Activated T-helper 17 cell treated with anti-CD3 and anti-CD28 coated beads, Interleukin-2, amount 50 U/mL, for 72 hours (primary cell): ENCODE measurements at regions not wholly inside any gene's neighbourhood (a gene's known extent, or its start where the extent isn't known, plus 50 kb on each side); places are given as distances from the start of the nearest gene placed in this dataset.

Source experiments
- ATAC-seq: fragments of 150-1000 bp; cut with Tn5 transposase; replicated peaks from 2 replicates; pipeline ENCODE4 v1.10.0; 2021; ENCODE audit warnings: mild to moderate bottlenecking, moderate library complexity
- H3K27ac Mint-ChIP-seq: one replicate; pipeline ENCODE4 v1.8.0; 2022; ENCODE audit warnings: mixed read lengths
- H3K27me3 Mint-ChIP-seq: one replicate; pipeline ENCODE4 v1.8.0; 2022; ENCODE audit warnings: mixed read lengths
- H3K36me3 Mint-ChIP-seq: one replicate; pipeline ENCODE4 v1.8.0; 2022; ENCODE audit warnings: low read depth, mild to moderate bottlenecking, mixed read lengths
- H3K4me1 Mint-ChIP-seq: one replicate; pipeline ENCODE4 v1.8.0; 2022; ENCODE audit warnings: mixed read lengths
- H3K4me3 Mint-ChIP-seq: one replicate; pipeline ENCODE4 v1.8.0; 2022; ENCODE audit warnings: mild to moderate bottlenecking, mixed read lengths
- H3K9me3 Mint-ChIP-seq: one replicate; pipeline ENCODE4 v1.8.0; 2022; ENCODE audit warnings: mixed read lengths

DNA sequence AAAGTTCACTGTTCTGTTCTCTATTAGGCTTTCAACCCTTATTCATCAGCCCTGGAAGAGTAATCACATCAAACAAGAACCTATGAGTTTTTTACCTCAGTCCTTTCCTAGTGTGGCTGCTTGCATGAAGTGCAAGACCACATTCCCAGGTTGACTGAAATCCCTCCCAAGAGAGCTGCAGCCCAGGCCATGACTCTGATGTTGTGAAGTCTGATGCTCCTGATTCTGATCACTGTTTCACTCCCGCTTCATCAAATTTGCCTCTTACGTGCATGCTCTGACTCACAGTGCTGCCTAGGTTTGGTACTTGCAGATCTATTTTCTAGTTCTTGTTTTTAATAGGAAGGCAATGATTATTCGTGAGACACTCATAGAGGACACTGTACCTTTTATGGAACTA, 58.2 kb upstream of the DSEL start:
- H3K27me3 Mint-ChIP-seq, result peaks cover 4% of the 10 kb centered on the region
- ATAC-seq, result peak; percentile 56
- H3K4me3 Mint-ChIP-seq, result no peak overlapping the region
- peaks cover 4% of the 10 kb centered on the region for H3K9me3 Mint-ChIP-seq
- H3K4me1 Mint-ChIP-seq, result no peaks in the 10 kb centered on the region
- no peaks in the 10 kb centered on the region for H3K36me3 Mint-ChIP-seq
- H3K27ac Mint-ChIP-seq, result no peak overlapping the region

DNA sequence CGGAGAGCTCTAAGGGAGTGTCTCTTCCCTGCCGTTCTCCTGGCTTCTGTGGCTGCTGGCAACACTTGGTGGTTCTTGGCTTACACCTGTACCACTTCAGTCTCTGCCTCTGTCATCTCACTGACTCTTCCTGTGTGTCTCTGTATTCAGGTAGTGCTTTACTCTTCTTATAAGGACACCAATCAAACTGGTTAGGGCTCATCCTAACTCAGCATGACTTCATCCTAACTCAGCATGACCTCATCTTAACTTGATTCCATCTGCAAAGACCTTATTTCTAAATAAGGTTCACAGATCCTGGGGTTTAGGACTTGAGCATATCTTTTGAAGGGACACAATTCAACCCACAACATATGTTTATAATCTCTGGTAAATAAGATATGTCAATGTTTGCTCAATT, 51.6 kb upstream of the DSEL start:
- Mint-ChIP-seq H3K27ac (no peak overlapping the region), H3K9me3 (no peaks in the 10 kb centered on the region), H3K27me3 (peaks cover 8% of the 10 kb centered on the region), H3K4me3 (no peak overlapping the region), H3K4me1 (no peaks in the 10 kb centered on the region), H3K36me3 (no peaks in the 10 kb centered on the region)
- ATAC-seq, result no peak
